ENCODE measurements at regions not wholly inside any gene's neighbourhood (a gene's known extent, or its start where the extent isn't known, plus 50 kb on each side); places are given as distances from the start of the nearest gene placed in this dataset.

- no peak overlapping the region for H3K4me2 ChIP-seq (ENCODE audit: low read length)
- no peaks in the 10 kb centered on the region for H3K36me3 ChIP-seq (ENCODE audit: insufficient read depth, low read length)
- H3F3A ChIP-seq (ENCODE audit: insufficient read depth, low read length, poor library complexity, severe bottlenecking): no peaks in the 10 kb centered on the region
- H3K4me3 ChIP-seq (ENCODE audit: low read length): no peak overlapping the region
- no peak for TF ChIP-seq EZH2 (IDR thresholded peaks at IDR 0.05; ENCODE audit: borderline replicate concordance, insufficient read depth, low read length, poor library complexity, severe bottlenecking)
- TF ChIP-seq SMC3 (conservative IDR thresholded peaks at IDR 0.05; ENCODE audit: poor library complexity): no peak
- no peak for TF ChIP-seq REST (IDR thresholded peaks at IDR 0.05; ENCODE audit: borderline replicate concordance)
- TF ChIP-seq RAD21 (conservative IDR thresholded peaks at IDR 0.05): no peak
- no peak for TF ChIP-seq EP300 (conservative IDR thresholded peaks at IDR 0.05; ENCODE audit: poor library complexity, severe bottlenecking)
- no peak for TF ChIP-seq TAF1 (IDR thresholded peaks at IDR 0.05; ENCODE audit: low read depth)
- TF ChIP-seq POLR2AphosphoS5 (IDR thresholded peaks at IDR 0.05): no peak
- TF ChIP-seq MXI1 (conservative IDR thresholded peaks at IDR 0.05; ENCODE audit: poor library complexity, severe bottlenecking): no peak
- no peak for TF ChIP-seq CTCF (IDR thresholded peaks at IDR 0.05; ENCODE audit: poor library complexity, severe bottlenecking)
- no peak overlapping the region for H2AFZ ChIP-seq (ENCODE audit: low read depth, low read length)
- H3K79me2 ChIP-seq (replicated peaks; ENCODE audit: insufficient read depth, low read length): no peaks in the 10 kb centered on the region
- H3K9me3 ChIP-seq (ENCODE audit: low read length): no peaks in the 10 kb centered on the region
- no peak overlapping the region for H3K27ac ChIP-seq (ENCODE audit: low read length)
- no peak overlapping the region for H3K9ac ChIP-seq (ENCODE audit: low read length)
- no peaks in the 10 kb centered on the region for H3K27me3 ChIP-seq (ENCODE audit: insufficient read depth, low read depth, low read length)
- H3K9me2 ChIP-seq (ENCODE audit: insufficient read depth, low read length): no peaks in the 10 kb centered on the region
- H4K20me1 ChIP-seq (ENCODE audit: insufficient read depth): no peaks in the 10 kb centered on the region
Measured at GRCh38 chrX:40444798-40445496, 135.8 kb upstream of the ATP6AP2 start.

- H3K79me2 ChIP-seq (replicated peaks; ENCODE audit: insufficient read depth, low read length): no peaks in the 10 kb centered on the region
- H3K9me3 ChIP-seq (ENCODE audit: low read length): no peaks in the 10 kb centered on the region
- H3K9me2 ChIP-seq (ENCODE audit: insufficient read depth, low read length): no peaks in the 10 kb centered on the region
- no peaks in the 10 kb centered on the region for H3K27me3 ChIP-seq (ENCODE audit: insufficient read depth, low read depth, low read length)
- no peak for TF ChIP-seq CTCF (IDR thresholded peaks at IDR 0.05; ENCODE audit: poor library complexity, severe bottlenecking)
- TF ChIP-seq SMC3 (conservative IDR thresholded peaks at IDR 0.05; ENCODE audit: poor library complexity): no peak
- no peak for TF ChIP-seq TAF1 (IDR thresholded peaks at IDR 0.05; ENCODE audit: low read depth)
- no peak for TF ChIP-seq RAD21 (conservative IDR thresholded peaks at IDR 0.05)
- TF ChIP-seq POLR2AphosphoS5 (IDR thresholded peaks at IDR 0.05): no peak
- no peak for TF ChIP-seq REST (IDR thresholded peaks at IDR 0.05; ENCODE audit: borderline replicate concordance)
- no peak for TF ChIP-seq MXI1 (conservative IDR thresholded peaks at IDR 0.05; ENCODE audit: poor library complexity, severe bottlenecking)
- no peak for TF ChIP-seq EZH2 (IDR thresholded peaks at IDR 0.05; ENCODE audit: borderline replicate concordance, insufficient read depth, low read length, poor library complexity, severe bottlenecking)
- TF ChIP-seq EP300 (conservative IDR thresholded peaks at IDR 0.05; ENCODE audit: poor library complexity, severe bottlenecking): no peak
- H3K36me3 ChIP-seq (ENCODE audit: insufficient read depth, low read length): no peaks in the 10 kb centered on the region
- H3K4me3 ChIP-seq (ENCODE audit: low read length): no peak overlapping the region
- H3K9ac ChIP-seq (ENCODE audit: low read length): no peak overlapping the region
- H3F3A ChIP-seq (ENCODE audit: insufficient read depth, low read length, poor library complexity, severe bottlenecking): no peaks in the 10 kb centered on the region
- H3K4me2 ChIP-seq (ENCODE audit: low read length): no peak overlapping the region
- no peak overlapping the region for H2AFZ ChIP-seq (ENCODE audit: low read depth, low read length)
- no peak overlapping the region for H3K27ac ChIP-seq (ENCODE audit: low read length)
- H4K20me1 ChIP-seq (ENCODE audit: insufficient read depth): no peaks in the 10 kb centered on the region
Measured at GRCh38 chrX:40444133-40444532, 136.6 kb upstream of the ATP6AP2 start.

All from neural cell (in vitro differentiated cells).